ENCODE measurements at regions not wholly inside any gene's neighbourhood (a gene's known extent, or its start where the extent isn't known, plus 50 kb on each side); places are given as distances from the start of the nearest gene placed in this dataset.

DNA sequence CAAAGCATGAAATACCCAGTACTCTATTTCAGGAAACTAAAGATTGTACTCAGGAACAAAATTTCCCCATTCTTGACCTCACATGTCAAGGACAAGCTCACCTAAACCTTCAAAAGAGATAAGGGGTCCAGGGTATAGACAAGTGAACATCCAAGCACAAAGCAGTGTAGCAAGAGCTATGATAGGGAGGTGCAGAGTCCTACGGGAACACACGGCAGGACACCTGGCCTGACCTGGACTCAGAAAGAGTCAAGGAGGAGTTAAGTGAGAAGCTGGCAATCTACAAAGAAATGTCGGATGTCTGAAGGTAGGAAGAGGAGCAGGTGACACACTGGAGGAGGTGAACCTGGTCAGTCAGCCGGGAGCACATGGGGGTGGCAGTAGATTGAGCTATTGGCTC lies 67.1 kb upstream of the LDLRAD3 start:
- TF ChIP-seq, protein P1, sequence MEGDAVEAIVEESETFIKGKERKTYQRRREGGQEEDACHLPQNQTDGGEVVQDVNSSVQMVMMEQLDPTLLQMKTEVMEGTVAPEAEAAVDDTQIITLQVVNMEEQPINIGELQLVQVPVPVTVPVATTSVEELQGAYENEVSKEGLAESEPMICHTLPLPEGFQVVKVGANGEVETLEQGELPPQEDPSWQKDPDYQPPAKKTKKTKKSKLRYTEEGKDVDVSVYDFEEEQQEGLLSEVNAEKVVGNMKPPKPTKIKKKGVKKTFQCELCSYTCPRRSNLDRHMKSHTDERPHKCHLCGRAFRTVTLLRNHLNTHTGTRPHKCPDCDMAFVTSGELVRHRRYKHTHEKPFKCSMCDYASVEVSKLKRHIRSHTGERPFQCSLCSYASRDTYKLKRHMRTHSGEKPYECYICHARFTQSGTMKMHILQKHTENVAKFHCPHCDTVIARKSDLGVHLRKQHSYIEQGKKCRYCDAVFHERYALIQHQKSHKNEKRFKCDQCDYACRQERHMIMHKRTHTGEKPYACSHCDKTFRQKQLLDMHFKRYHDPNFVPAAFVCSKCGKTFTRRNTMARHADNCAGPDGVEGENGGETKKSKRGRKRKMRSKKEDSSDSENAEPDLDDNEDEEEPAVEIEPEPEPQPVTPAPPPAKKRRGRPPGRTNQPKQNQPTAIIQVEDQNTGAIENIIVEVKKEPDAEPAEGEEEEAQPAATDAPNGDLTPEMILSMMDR (conservative IDR thresholded peaks at IDR 0.05; ENCODE audit: low read length), result no peak
- TF ChIP-seq EZH2phosphoT487 (IDR thresholded peaks at IDR 0.05; ENCODE audit: borderline replicate concordance, low read depth, low read length), result no peak
